GM12892 (cell line): ENCODE measurements at regions not wholly inside any gene's neighbourhood (a gene's known extent, or its start where the extent isn't known, plus 50 kb on each side); places are given as distances from the start of the nearest gene placed in this dataset.

Experiments used
- DNase-seq: peaks from one replicate; pipeline ENCODE4 v3.0.0; 2011; ENCODE audit not compliant: insufficient read length
- FAIRE-seq: peaks from 2 replicates; lab custom pipeline; 2011; peaks lifted over from hg19 to GRCh38; lab: Jason Lieb, UNC
- POLR2A ChIP-seq: IDR thresholded peaks from 2 replicates; pipeline ENCODE4 v1.6.1; 2011; ENCODE audit warnings: low read depth, low read length, control low read depth
- POLR2AphosphoS5 ChIP-seq: IDR thresholded peaks from 2 replicates; pipeline ENCODE4 v1.6.1; 2011; ENCODE audit warnings: low read depth, low read length, control low read depth
- TAF1 ChIP-seq: IDR thresholded peaks from 2 replicates; pipeline ENCODE4 v1.6.1; 2011; ENCODE audit warnings: low read depth, mild to moderate bottlenecking, control low read depth, low read length, borderline replicate concordance

GRCh38 chr12:114920771-114921554 is 237.0 kb upstream of the TBX3 start:
- no peak for TF ChIP-seq POLR2A
- no peak for TF ChIP-seq POLR2AphosphoS5
- TF ChIP-seq TAF1, result no peak
- no peak for FAIRE-seq
- DNase-seq, result no peak

- TF ChIP-seq TAF1 (no peak), POLR2A (no peak), POLR2AphosphoS5 (no peak)
- DNase-seq (no peak), FAIRE-seq (no peak)
These were observed 235.5 kb upstream of the TBX3 start for GRCh38 chr12:114919479-114919878.

- TF ChIP-seq POLR2A, result no peak
- no peak for TF ChIP-seq POLR2AphosphoS5
- no peak for TF ChIP-seq TAF1
- no peak for FAIRE-seq
- DNase-seq, result no peak
These were observed 234.7 kb upstream of the TBX3 start for GRCh38 chr12:114918535-114919233.

DNA sequence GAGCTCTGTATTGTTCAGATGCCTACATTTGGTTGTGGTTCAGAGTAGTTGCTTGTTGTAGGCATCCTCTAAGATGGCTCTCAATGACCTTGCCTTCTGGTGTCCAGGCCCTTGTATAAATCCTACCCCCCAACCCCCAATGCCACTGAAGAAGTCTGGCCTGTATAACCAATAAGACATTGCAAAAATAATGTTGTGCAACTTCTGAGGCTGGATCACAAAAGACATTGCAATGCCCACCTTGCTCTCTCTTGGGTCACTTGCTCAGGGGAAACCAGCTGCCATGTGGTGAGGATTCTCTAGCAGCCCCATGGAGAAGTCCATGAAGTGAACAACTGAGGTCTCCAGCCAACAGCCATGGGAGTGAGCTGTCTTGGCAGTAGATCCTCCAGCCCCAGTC is 234.0 kb upstream of the TBX3 start:
- TF ChIP-seq POLR2AphosphoS5 (no peak), TAF1 (no peak), POLR2A (no peak)
- DNase-seq, result no peak
- no peak for FAIRE-seq

- FAIRE-seq (no peak), DNase-seq (no peak)
- TF ChIP-seq TAF1, result no peak
- no peak for TF ChIP-seq POLR2A
- TF ChIP-seq POLR2AphosphoS5, result no peak
These were observed 233.3 kb upstream of the TBX3 start for GRCh38 chr12:114917307-114917706.

DNA sequence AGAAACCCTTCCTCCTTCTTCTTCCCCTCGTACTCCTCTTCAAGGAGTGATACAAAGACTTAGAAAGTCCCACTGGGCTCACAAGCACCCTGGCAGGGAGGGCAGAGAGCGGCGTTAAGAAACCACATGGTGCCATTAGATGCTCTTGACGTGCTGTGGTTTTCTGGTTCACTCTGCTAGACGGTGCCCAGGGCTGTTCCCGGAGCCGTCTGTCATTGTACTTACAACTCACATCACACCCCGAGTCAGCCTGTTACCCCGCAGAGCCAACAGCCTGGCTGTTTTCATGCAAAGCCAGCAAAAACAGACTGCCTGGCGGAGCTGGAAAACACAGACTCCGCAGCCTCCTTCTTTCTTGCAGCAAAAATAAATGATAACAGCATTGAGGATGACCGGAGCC is 232.6 kb upstream of the TBX3 start:
- TF ChIP-seq POLR2AphosphoS5 (no peak), TAF1 (no peak), POLR2A (no peak)
- DNase-seq (no peak), FAIRE-seq (no peak)

DNA sequence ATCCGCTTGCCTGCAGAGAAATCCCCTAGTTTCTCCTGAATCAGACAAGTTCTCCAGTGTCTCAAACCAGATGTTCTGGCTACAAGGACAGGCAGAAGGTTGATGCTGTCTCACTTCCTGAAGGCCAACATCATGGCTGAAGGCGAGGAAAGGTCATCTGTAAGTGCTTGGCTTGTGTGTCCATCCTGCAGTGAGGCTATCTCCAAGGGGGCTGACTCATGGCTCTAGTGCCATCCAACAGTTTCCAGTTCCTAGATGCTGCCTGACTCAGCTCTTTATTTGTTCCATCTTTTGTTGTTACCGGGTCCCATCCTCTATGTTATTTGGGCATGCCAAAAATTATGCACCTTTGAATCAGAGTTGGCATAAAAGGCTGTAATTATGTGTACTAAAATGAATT is 232.1 kb upstream of the TBX3 start:
- DNase-seq, result no peak

DNA sequence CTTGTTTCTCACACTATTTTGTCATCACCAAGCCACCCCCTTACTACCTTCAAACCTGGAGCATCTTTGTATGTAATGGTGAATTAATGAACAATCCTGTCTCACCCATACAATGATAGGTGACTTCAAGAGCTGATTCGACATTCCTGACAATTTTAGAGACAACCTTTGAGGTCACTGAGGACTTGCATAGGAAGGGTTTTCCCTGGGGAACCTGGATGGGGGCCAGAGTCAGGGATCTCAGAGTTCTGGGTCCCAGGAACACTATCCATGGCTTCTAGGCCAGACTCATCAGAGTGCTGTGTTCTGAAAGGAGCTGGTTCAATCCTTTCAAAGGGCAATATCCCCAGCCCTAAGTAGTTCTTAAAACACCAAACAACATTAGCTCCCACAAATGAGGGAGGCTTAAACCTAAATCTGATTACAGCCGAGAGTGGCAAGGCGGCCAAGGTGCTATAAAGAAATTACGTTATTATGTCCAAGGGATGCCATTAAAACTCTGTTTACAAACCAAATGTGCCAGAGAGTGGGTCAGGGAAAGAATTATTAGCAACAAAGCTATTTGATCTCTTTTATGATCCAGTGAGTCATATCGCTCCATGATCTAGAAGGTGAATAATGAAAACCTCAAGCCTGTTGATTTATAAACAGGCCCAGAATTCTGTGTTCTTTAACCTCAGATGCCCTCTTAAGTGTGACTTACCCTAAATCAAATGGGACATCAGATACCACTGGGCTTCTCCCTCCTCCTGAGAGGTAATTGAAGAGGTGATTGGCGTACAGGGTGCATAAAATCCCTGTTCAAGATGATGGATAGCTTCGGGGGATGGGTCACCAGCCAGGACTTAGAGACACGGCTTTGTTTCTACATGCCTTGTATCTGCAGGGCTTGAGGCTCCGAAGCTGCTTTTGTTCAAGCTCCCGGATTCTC is 230.2 kb upstream of the TBX3 start:
- TF ChIP-seq POLR2AphosphoS5 (no peak), TAF1 (no peak), POLR2A (no peak)
- DNase-seq (no peak), FAIRE-seq (no peak)

More for the DNA sequence above, 232.1 kb upstream of the TBX3 start:
- FAIRE-seq, result no peak
- TF ChIP-seq POLR2A (no peak), TAF1 (no peak), POLR2AphosphoS5 (no peak)

GRCh38 chr12:114912811-114913210 is 228.8 kb upstream of the TBX3 start:
- FAIRE-seq (no peak), DNase-seq (no peak)
- TF ChIP-seq TAF1 (no peak), POLR2A (no peak), POLR2AphosphoS5 (no peak)

DNA sequence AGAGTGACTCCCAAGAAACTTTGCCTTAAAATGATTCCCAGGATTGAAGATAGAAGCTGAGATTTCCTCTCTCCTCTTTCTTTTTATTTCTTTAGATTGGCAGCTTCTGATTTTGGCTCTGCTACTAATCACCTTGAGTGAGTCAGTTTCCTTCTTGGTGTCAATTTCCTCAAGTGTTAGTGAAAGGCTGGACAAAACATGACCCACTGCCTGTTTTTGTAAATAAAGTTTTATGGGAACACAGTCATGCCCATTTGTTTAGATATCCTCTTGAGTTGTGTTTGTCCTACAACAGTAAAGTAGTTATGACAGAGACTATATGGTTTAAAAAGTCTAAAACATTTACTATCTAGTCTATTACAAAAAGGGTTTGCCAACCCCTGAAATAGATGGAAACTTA is 227.2 kb upstream of the TBX3 start:
- DNase-seq (no peak), FAIRE-seq (no peak)
- TF ChIP-seq POLR2AphosphoS5 (no peak), POLR2A (no peak), TAF1 (no peak)
